Testis (tissue), 2 donors: ENCODE measurements at regions not wholly inside any gene's neighbourhood (a gene's known extent, or its start where the extent isn't known, plus 50 kb on each side); places are given as distances from the start of the nearest gene placed in this dataset.

Experiments
- DNase-seq: peaks from one replicate; pipeline ENCODE4 v3.0.0-alpha.2; 2019
- H3K27ac ChIP-seq, 2 donors: fragments of 200-600 bp; sonication (generic); one replicate each; pipeline ENCODE4 v1.5.1; 2019
- H3K27me3 ChIP-seq: fragments of 200-600 bp; sonication (generic); one replicate; pipeline ENCODE4 v1.5.1; 2019
- H3K36me3 ChIP-seq: fragments of 200-600 bp; sonication (generic); one replicate; pipeline ENCODE4 v1.5.1; 2017; ENCODE audit warnings: low read depth; ENCODE audit errors: missing control alignments
- H3K4me1 ChIP-seq: fragments of 200-600 bp; sonication (generic); one replicate; pipeline ENCODE4 v1.5.1; 2019
- H3K4me3 ChIP-seq, 2 donors: fragments of 200-600 bp; sonication (generic); one replicate each; pipeline ENCODE4 v1.5.1; 2017 to 2019
- H3K9me3 ChIP-seq: fragments of 200-600 bp; sonication (generic); one replicate; pipeline ENCODE4 v1.5.1; 2017
- CTCF ChIP-seq, 3 experiments: fragments of 450-650 bp in 2 of 3; fragments of 200-600 bp in 1 of 3; sonication (generic) in 1 of 3; IDR thresholded peaks; one replicate each; pipeline ENCODE4 v1.5.1; 2016 to 2019; ENCODE audit warnings: antibody characterized with exemption in 3 of 3, mild to moderate bottlenecking in 2 of 3, moderate library complexity in 1 of 3
- POLR2A ChIP-seq: fragments of 450-650 bp; IDR thresholded peaks from one replicate; pipeline ENCODE4 v1.6.1; 2017; ENCODE audit warnings: antibody characterized with exemption, mild to moderate bottlenecking, moderate library complexity
- WGBS, 2 donors: methylation state at CpG; one replicate each; pipeline ENCODE4 v1.1.5; 2018; 5-methylcytosine and 5-hydroxymethylcytosine counted together
- intact Hi-C: fragments of 100-400 bp; cut with DNase I; formaldehyde crosslinking; loops from one replicate; pipeline ENCODE4 v1.15.1; 2023; ENCODE audit warnings: low total_unique reads

DNA sequence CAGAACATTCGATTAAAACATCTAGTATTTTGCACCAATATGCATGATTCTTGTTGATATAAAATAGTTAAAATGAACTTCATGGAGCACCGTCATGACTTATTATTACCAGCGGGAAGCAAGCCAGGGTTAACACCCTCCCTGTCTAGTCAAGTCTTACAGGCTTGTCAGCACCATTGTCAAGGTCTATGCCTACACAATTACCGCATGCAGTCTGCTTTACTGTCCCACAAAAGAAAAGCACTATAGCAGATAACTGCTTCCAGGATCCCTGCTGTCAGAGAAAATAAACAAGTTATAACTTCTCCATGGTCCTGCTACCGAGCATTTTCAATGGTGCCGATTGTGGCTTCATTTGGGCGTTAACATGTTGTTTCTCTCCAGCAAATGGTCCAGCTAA, 968.0 kb upstream of the FAM98A start:
- Histone ChIP-seq H3K4me3 (no peak overlapping the region), H3K36me3 (no peaks in the 10 kb centered on the region), H3K27ac (no peak overlapping the region), H3K9me3 (no peaks in the 10 kb centered on the region), H3K4me1 (no peaks in the 10 kb centered on the region), H3K27me3 (no peaks in the 10 kb centered on the region)
- WGBS, 2 donors = 79 to 81% methylated on average over 7 of the region's 7 CpGs
- no peak for DNase-seq
- intact Hi-C loops = no loop called here
- TF ChIP-seq CTCF (IDR thresholded peaks at IDR 0.05) (no peak), POLR2A (no peak)

DNA sequence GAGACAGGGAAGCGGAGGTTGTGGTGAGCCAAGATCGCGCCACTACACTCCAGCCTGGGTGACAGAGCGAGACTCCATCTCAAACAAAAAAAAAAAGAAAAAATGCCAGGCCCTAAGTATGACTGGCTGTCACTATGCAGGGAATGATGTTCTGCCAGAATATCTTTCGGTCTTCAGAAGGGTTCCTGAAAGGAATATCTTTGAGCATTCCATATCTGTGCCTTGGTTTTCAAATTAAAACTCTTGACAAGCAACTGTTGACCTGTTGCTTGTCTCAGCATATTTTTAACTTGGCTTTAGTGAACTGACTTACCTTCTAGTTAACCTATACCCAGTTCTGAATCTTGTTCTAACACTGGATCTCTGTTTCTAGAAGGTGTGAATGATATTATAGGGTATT, 953.2 kb upstream of the FAM98A start:
- no peak for TF ChIP-seq POLR2A
- TF ChIP-seq CTCF (IDR thresholded peaks at IDR 0.05) = no peak
- intact Hi-C loops = no loop called here
- no peak for DNase-seq
- WGBS, 2 donors = 93 to 98% methylated on average over 5 of the region's 5 CpGs
- Histone ChIP-seq H3K9me3 (no peaks in the 10 kb centered on the region), H3K4me1 (no peaks in the 10 kb centered on the region), H3K27me3 (no peaks in the 10 kb centered on the region), H3K27ac (no peak overlapping the region), H3K36me3 (no peaks in the 10 kb centered on the region), H3K4me3 (no peak overlapping the region)

- intact Hi-C loops = no loop called here
- WGBS, 2 donors = 82 to 84% methylated on average over 3 of the region's 3 CpGs
- H3K4me3 ChIP-seq = no peak overlapping the region
- no peaks in the 10 kb centered on the region for H3K4me1 ChIP-seq
- no peaks in the 10 kb centered on the region for H3K27me3 ChIP-seq
- no peaks in the 10 kb centered on the region for H3K36me3 ChIP-seq
- TF ChIP-seq CTCF (IDR thresholded peaks at IDR 0.05) = no peak
- no peaks in the 10 kb centered on the region for H3K9me3 ChIP-seq
- DNase-seq = no peak
- H3K27ac ChIP-seq = no peak overlapping the region
These were observed 950.7 kb upstream of the FAM98A start for GRCh38 chr2:34549710-34550345.

GRCh38 chr2:34547900-34548299, 948.8 kb upstream of the FAM98A start:
- Histone ChIP-seq H3K4me3 (no peak overlapping the region), H3K9me3 (no peaks in the 10 kb centered on the region), H3K4me1 (no peaks in the 10 kb centered on the region), H3K27me3 (no peaks in the 10 kb centered on the region), H3K27ac (no peak overlapping the region), H3K36me3 (no peaks in the 10 kb centered on the region)
- intact Hi-C loops = no loop called here
- 62 to 64% methylated on average over 1 to 3 of the region's 3 CpGs for WGBS, 2 donors
- no peak for DNase-seq
- TF ChIP-seq CTCF (IDR thresholded peaks at IDR 0.05) (no peak), POLR2A (no peak)

DNA sequence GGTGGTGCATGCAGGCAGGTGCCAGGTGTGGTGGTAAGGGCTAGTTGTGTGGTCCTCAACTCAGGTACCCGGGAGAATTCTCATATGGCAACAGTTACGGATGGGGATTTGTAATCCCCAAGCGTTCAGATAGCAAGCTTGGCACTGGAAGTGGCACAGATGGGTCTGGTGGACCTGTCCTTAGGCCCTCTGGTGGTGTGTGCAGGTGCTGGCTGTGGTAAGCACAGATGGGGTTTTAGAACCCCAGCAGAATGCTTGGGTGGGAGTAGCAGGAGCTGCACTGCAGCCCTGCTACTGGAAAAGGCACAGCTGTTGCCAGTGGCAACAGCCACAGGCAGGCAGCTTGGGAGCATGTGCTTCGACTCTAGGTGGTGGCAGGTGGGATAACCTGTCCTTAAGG, 948.2 kb upstream of the FAM98A start:
- Histone ChIP-seq H3K4me1 (no peaks in the 10 kb centered on the region), H3K27me3 (no peaks in the 10 kb centered on the region), H3K4me3 (no peak overlapping the region), H3K36me3 (no peaks in the 10 kb centered on the region), H3K27ac (no peak overlapping the region), H3K9me3 (no peaks in the 10 kb centered on the region)
- no peak for TF ChIP-seq POLR2A
- no peak for TF ChIP-seq CTCF (IDR thresholded peaks at IDR 0.05)
- no peak for DNase-seq
- WGBS, 2 donors = 95 to 100% methylated on average over 3 to 4 of the region's 4 CpGs
- intact Hi-C loops = no loop called here
